Gastroesophageal sphincter (tissue), 3 donors: ENCODE measurements at regions not wholly inside any gene's neighbourhood (a gene's known extent, or its start where the extent isn't known, plus 50 kb on each side); places are given as distances from the start of the nearest gene placed in this dataset.
"Not testable (repeated sequence)": the region's sequence is repeated elsewhere in the genome, so short reads cannot be mapped to it uniquely, and the experiment has no call there.

Source experiments
- CTCF ChIP-seq, 4 experiments: fragments of 200-600 bp in 2 of 4; fragments of 450-650 bp in 2 of 4; sonication (generic) in 1 of 4; IDR thresholded peaks; one replicate each; pipeline ENCODE4 v1.5.1; 2017 to 2019; ENCODE audit warnings: antibody characterized with exemption in 4 of 4, mild to moderate bottlenecking in 2 of 4, moderate library complexity in 2 of 4
- EP300 ChIP-seq: sonication (generic); formaldehyde crosslinking; IDR thresholded peaks from one replicate; pipeline ENCODE4 v1.6.1; 2017; ENCODE audit warnings: antibody characterized with exemption, mild to moderate bottlenecking
- POLR2A ChIP-seq, 2 donors: fragments of 450-650 bp; IDR thresholded peaks; one replicate each; pipeline ENCODE4 v1.6.1; 2017; ENCODE audit warnings: antibody characterized with exemption in 2 of 2, mild to moderate bottlenecking in 2 of 2, moderate library complexity in 1 of 2

GRCh38 chr1:198850966-198851365 is 212.1 kb downstream of the PTPRC start:
- TF ChIP-seq CTCF (IDR thresholded peaks at IDR 0.05); POLR2A (IDR thresholded peaks at IDR 0.05); EP300: not testable (repeated sequence)
